H7 (cell line): ENCODE measurements at regions not wholly inside any gene's neighbourhood (a gene's known extent, or its start where the extent isn't known, plus 50 kb on each side); places are given as distances from the start of the nearest gene placed in this dataset.

Experiments
- DNase-seq: peaks from one replicate; pipeline ENCODE4 v3.0.0; 2012
- H3K27me3 ChIP-seq: 2 replicates; pipeline ENCODE4 v1.6.0; 2011; ENCODE audit warnings: mild to moderate bottlenecking, low read length; ENCODE audit not compliant: control insufficient read depth, insufficient read depth
- H3K36me3 ChIP-seq: replicated peaks from 2 replicates; pipeline ENCODE4 v1.5.1; 2011; ENCODE audit warnings: low read length; ENCODE audit not compliant: control insufficient read depth, insufficient read depth
- H3K4me3 ChIP-seq: 2 replicates; pipeline ENCODE4 v1.5.1; 2011; ENCODE audit warnings: low read depth, mild to moderate bottlenecking, control low read depth, low read length, moderate library complexity; ENCODE audit not compliant: insufficient read depth

GRCh38 chr6:22657352-22657980 lies 88.1 kb downstream of the HDGFL1 start:
- H3K36me3 ChIP-seq: no peaks in the 10 kb centered on the region
- no peaks in the 10 kb centered on the region for H3K27me3 ChIP-seq
- H3K4me3 ChIP-seq: no peak overlapping the region
- no peak for DNase-seq

GRCh38 chr6:22658183-22658582 lies 88.8 kb downstream of the HDGFL1 start:
- DNase-seq: no peak
- H3K36me3 ChIP-seq: no peaks in the 10 kb centered on the region
- no peak overlapping the region for H3K4me3 ChIP-seq
- H3K27me3 ChIP-seq: no peaks in the 10 kb centered on the region

- DNase-seq: no peak
- H3K36me3 ChIP-seq: no peaks in the 10 kb centered on the region
- no peaks in the 10 kb centered on the region for H3K27me3 ChIP-seq
- H3K4me3 ChIP-seq: no peak overlapping the region
Measured at GRCh38 chr6:22658934-22659333, 89.6 kb downstream of the HDGFL1 start.

GRCh38 chr6:22664968-22665367 lies 95.6 kb downstream of the HDGFL1 start:
- Histone ChIP-seq H3K36me3 (no peaks in the 10 kb centered on the region), H3K4me3 (no peak overlapping the region), H3K27me3 (no peaks in the 10 kb centered on the region)
- DNase-seq: no peak

- Histone ChIP-seq H3K36me3 (no peaks in the 10 kb centered on the region), H3K4me3 (no peak overlapping the region), H3K27me3 (no peaks in the 10 kb centered on the region)
- DNase-seq: no peak
Measured at GRCh38 chr6:22666021-22666420, 96.7 kb downstream of the HDGFL1 start.

GRCh38 chr6:22666586-22666985 lies 97.2 kb downstream of the HDGFL1 start:
- H3K4me3 ChIP-seq: no peak overlapping the region
- DNase-seq: no peak
- H3K27me3 ChIP-seq: no peaks in the 10 kb centered on the region
- H3K36me3 ChIP-seq: no peaks in the 10 kb centered on the region

GRCh38 chr6:22667855-22668254 lies 98.5 kb downstream of the HDGFL1 start:
- no peak overlapping the region for H3K4me3 ChIP-seq
- H3K36me3 ChIP-seq: no peaks in the 10 kb centered on the region
- no peak for DNase-seq
- no peaks in the 10 kb centered on the region for H3K27me3 ChIP-seq

- H3K27me3 ChIP-seq: no peaks in the 10 kb centered on the region
- H3K36me3 ChIP-seq: no peaks in the 10 kb centered on the region
- no peak for DNase-seq
- H3K4me3 ChIP-seq: no peak overlapping the region
Measured at GRCh38 chr6:22668307-22668706, 98.9 kb downstream of the HDGFL1 start.

- no peaks in the 10 kb centered on the region for H3K27me3 ChIP-seq
- H3K36me3 ChIP-seq: no peaks in the 10 kb centered on the region
- no peak overlapping the region for H3K4me3 ChIP-seq
- no peak for DNase-seq
Measured at GRCh38 chr6:22668717-22669116, 99.4 kb downstream of the HDGFL1 start.

GRCh38 chr6:22670605-22671004 lies 101.2 kb downstream of the HDGFL1 start:
- no peak for DNase-seq
- no peak overlapping the region for H3K4me3 ChIP-seq
- no peaks in the 10 kb centered on the region for H3K36me3 ChIP-seq
- H3K27me3 ChIP-seq: no peaks in the 10 kb centered on the region

- Histone ChIP-seq H3K27me3 (no peaks in the 10 kb centered on the region), H3K4me3 (no peak overlapping the region), H3K36me3 (no peaks in the 10 kb centered on the region)
- DNase-seq: no peak
Measured at GRCh38 chr6:22673474-22673873, 104.1 kb downstream of the HDGFL1 start.

GRCh38 chr6:22680950-22681349 lies 111.6 kb downstream of the HDGFL1 start:
- DNase-seq: no peak

GRCh38 chr6:22681761-22682160 lies 112.4 kb downstream of the HDGFL1 start:
- no peak for DNase-seq
- Histone ChIP-seq H3K27me3 (no peaks in the 10 kb centered on the region), H3K4me3 (no peak overlapping the region), H3K36me3 (no peaks in the 10 kb centered on the region)

More at GRCh38 chr6:22680950-22681349, 111.6 kb downstream of the HDGFL1 start:
- Histone ChIP-seq H3K27me3 (no peaks in the 10 kb centered on the region), H3K4me3 (no peak overlapping the region), H3K36me3 (no peaks in the 10 kb centered on the region)

- DNase-seq: no peak
- Histone ChIP-seq H3K4me3 (no peak overlapping the region), H3K36me3 (no peaks in the 10 kb centered on the region), H3K27me3 (no peaks in the 10 kb centered on the region)
Measured at GRCh38 chr6:22682979-22683378, 113.6 kb downstream of the HDGFL1 start.

GRCh38 chr6:22690446-22690845 lies 121.1 kb downstream of the HDGFL1 start:
- DNase-seq: no peak
- no peaks in the 10 kb centered on the region for H3K27me3 ChIP-seq
- no peak overlapping the region for H3K4me3 ChIP-seq
- no peaks in the 10 kb centered on the region for H3K36me3 ChIP-seq
